H1 (cell line): ENCODE measurements at regions not wholly inside any gene's neighbourhood (a gene's known extent, or its start where the extent isn't known, plus 50 kb on each side); places are given as distances from the start of the nearest gene placed in this dataset.

Experiments
- CTCF ChIA-PET: fragments of 300-600 bp; sonication (Branson Sonifier 250); formaldehyde crosslinking; loops from one replicate; lab custom pipeline; 2021; ENCODE audit not compliant: partially characterized antibody; lab: Charles Lee
- POLR2A ChIA-PET: fragments of 300-600 bp; sonication (Branson Sonifier 250); formaldehyde crosslinking; loops from one replicate; lab custom pipeline; 2021; ENCODE audit warnings: inconsistent platforms; ENCODE audit not compliant: partially characterized antibody; lab: Charles Lee
- DNase-seq, 2 experiments: peaks; one replicate each; pipeline versions ENCODE4 v3.0.0 to v3.0.0-alpha.2; 2010 to 2022; ENCODE audit warnings: low spot score in 2 of 2, low read depth in 1 of 2, mixed read lengths in 1 of 2
- FAIRE-seq: peaks from 2 replicates; lab custom pipeline; 2011; peaks lifted over from hg19 to GRCh38; lab: Jason Lieb, UNC
- H2AFZ ChIP-seq: 2 replicates; pipeline ENCODE4 v1.8.1; 2012; ENCODE audit warnings: low read length, inconsistent platforms
- H2AK5ac ChIP-seq: 2 replicates; pipeline ENCODE4 v1.6.1; 2013; ENCODE audit warnings: low read depth, low read length
- H2BK120ac ChIP-seq: replicated peaks from 2 replicates; pipeline ENCODE3; 2013; ENCODE audit warnings: low read depth, low read length, inconsistent platforms
- H2BK12ac ChIP-seq: 2 replicates; pipeline ENCODE4 v1.6.1; 2013; ENCODE audit warnings: low read depth, low read length
- H2BK15ac ChIP-seq: 2 replicates; pipeline ENCODE4 v1.6.1; 2013; ENCODE audit warnings: low read length
- H2BK20ac ChIP-seq: 2 replicates; pipeline ENCODE4 v1.6.1; 2013; ENCODE audit warnings: low read length
- H2BK5ac ChIP-seq: 2 replicates; pipeline ENCODE4 v1.6.1; 2013; ENCODE audit warnings: low read depth, low read length
- H3K14ac ChIP-seq: 2 replicates; pipeline ENCODE4 v1.6.1; 2013; ENCODE audit warnings: inconsistent platforms; ENCODE audit not compliant: insufficient read length
- H3K18ac ChIP-seq: 2 replicates; pipeline ENCODE4 v1.6.1; 2013; ENCODE audit warnings: low read length; ENCODE audit errors: extremely low read depth
- H3K23ac ChIP-seq: 2 replicates; pipeline ENCODE4 v1.6.1; 2013; ENCODE audit warnings: inconsistent platforms; ENCODE audit not compliant: insufficient read length
- H3K23me2 ChIP-seq: 2 replicates; pipeline ENCODE4 v1.6.1; 2013; ENCODE audit warnings: low read depth, low read length
- H3K27ac ChIP-seq: 2 replicates; pipeline ENCODE4 v1.6.1; 2011; ENCODE audit warnings: low read depth, low read length, inconsistent platforms
- H3K27me3 ChIP-seq, 4 experiments: replicated peaks in 1 of 4; 1 replicate in 1 of 4; 2 replicates in 3 of 4; pipeline versions ENCODE4 v1.6.1 to v1.8.1; 2011 to 2013; ENCODE audit warnings: low read length in 3 of 4, mild to moderate bottlenecking in 3 of 4, inconsistent platforms in 2 of 4, mixed read lengths in 2 of 4, moderate library complexity in 1 of 4; ENCODE audit not compliant: control insufficient read depth in 3 of 4, insufficient read depth in 3 of 4; ENCODE audit errors: extremely low read depth in 1 of 4
- H3K36me3 ChIP-seq, 4 experiments: 2 replicates each; pipeline versions ENCODE4 v1.6.1 to v1.8.1; 2011 to 2013; ENCODE audit warnings: mild to moderate bottlenecking in 4 of 4, low read length in 3 of 4, moderate library complexity in 2 of 4, control low read depth in 1 of 4, inconsistent platforms in 1 of 4; ENCODE audit not compliant: insufficient read depth in 4 of 4, control insufficient read depth in 2 of 4
- H3K4ac ChIP-seq: replicated peaks from 2 replicates; pipeline ENCODE3; 2013; ENCODE audit warnings: low read length, low read depth, mixed read lengths, inconsistent platforms; ENCODE audit not compliant: insufficient read length
- H3K4me1 ChIP-seq, 4 experiments: replicated peaks in 1 of 4; 1 replicate in 1 of 4; 2 replicates in 3 of 4; pipeline versions ENCODE4 v1.6.1 to v1.8.1; 2011 to 2013; ENCODE audit warnings: low read length in 3 of 4, inconsistent platforms in 2 of 4, mixed read lengths in 1 of 4; ENCODE audit not compliant: insufficient read depth in 4 of 4, control insufficient read depth in 3 of 4
- H3K4me2 ChIP-seq, 2 experiments: 2 replicates each; pipeline versions ENCODE4 v1.6.1 to v1.8.1; 2011 to 2013; ENCODE audit warnings: low read depth in 2 of 2, low read length in 2 of 2, control low read depth in 1 of 2, inconsistent platforms in 1 of 2, mild to moderate bottlenecking in 1 of 2; ENCODE audit not compliant: insufficient read depth in 1 of 2
- H3K4me3 ChIP-seq, 4 experiments: fragments of 200-600, 300-600 bp in 1 of 4; sonication (generic), shearing (Covaris generic), sonication (Bioruptor Twin) in 1 of 4; 2 replicates each; pipeline versions ENCODE4 v1.5.1 to v1.8.1; 2011 to 2016; ENCODE audit warnings: low read length in 4 of 4, low read depth in 3 of 4, control low read depth in 2 of 4, inconsistent platforms in 2 of 4, mild to moderate bottlenecking in 2 of 4, mixed read lengths in 1 of 4, moderate library complexity in 1 of 4; ENCODE audit not compliant: insufficient read depth in 2 of 4; ENCODE audit errors: extremely low read depth in 1 of 4
- H3K56ac ChIP-seq: replicated peaks from 2 replicates; pipeline ENCODE3; 2013; ENCODE audit warnings: low read depth, mild to moderate bottlenecking, mixed read lengths, low read length, inconsistent platforms; ENCODE audit not compliant: insufficient read length
- H3K79me1 ChIP-seq: 2 replicates; pipeline ENCODE4 v1.6.1; 2013; ENCODE audit warnings: low read depth, low read length, control low read depth
- H3K79me2 ChIP-seq, 2 experiments: 2 replicates each; pipeline versions ENCODE4 v1.6.1 to v1.8.1; 2012 to 2013; ENCODE audit warnings: low read length in 2 of 2, mild to moderate bottlenecking in 2 of 2, inconsistent platforms in 1 of 2; ENCODE audit not compliant: insufficient read depth in 2 of 2, control insufficient read depth in 1 of 2
- H3K9ac ChIP-seq, 4 experiments: replicated peaks in 1 of 4; 1 replicate in 1 of 4; 2 replicates in 3 of 4; pipeline versions ENCODE4 v1.6.1 to v1.8.1; 2011 to 2013; ENCODE audit warnings: low read depth in 3 of 4, low read length in 3 of 4, control low read depth in 2 of 4, mild to moderate bottlenecking in 2 of 4, moderate library complexity in 2 of 4, inconsistent platforms in 1 of 4; ENCODE audit errors: extremely low read depth in 1 of 4
- H3K9me3 ChIP-seq, 2 experiments: 2 replicates each; pipeline versions ENCODE4 v1.6.1 to v1.8.1; 2012 to 2013; ENCODE audit warnings: mild to moderate bottlenecking in 2 of 2, moderate library complexity in 2 of 2, control low read depth in 1 of 2, inconsistent platforms in 1 of 2, low read depth in 1 of 2, low read length in 1 of 2, mixed read lengths in 1 of 2; ENCODE audit not compliant: insufficient read depth in 2 of 2
- H4K20me1 ChIP-seq, 2 experiments: replicated peaks in 1 of 2; 2 replicates each; pipeline versions ENCODE3 to v1.8.1; 2011 to 2013; ENCODE audit warnings: inconsistent platforms in 2 of 2, low read length in 2 of 2, mild to moderate bottlenecking in 1 of 2; ENCODE audit not compliant: insufficient read depth in 2 of 2, control insufficient read depth in 1 of 2
- H4K5ac ChIP-seq: 2 replicates; pipeline ENCODE4 v1.6.1; 2013; ENCODE audit warnings: low read length, low read depth, mixed read lengths, inconsistent platforms; ENCODE audit not compliant: insufficient read length
- H4K8ac ChIP-seq: 2 replicates; pipeline ENCODE4 v1.8.0; 2013; ENCODE audit warnings: mild to moderate bottlenecking, moderate library complexity, low read length, inconsistent platforms; ENCODE audit not compliant: insufficient read depth; ENCODE audit errors: extremely low read depth
- H4K91ac ChIP-seq: replicated peaks from 2 replicates; pipeline ENCODE3; 2013; ENCODE audit warnings: low read length, mixed read lengths, inconsistent platforms; ENCODE audit not compliant: insufficient read length
- YY1 ChIP-seq: IDR thresholded peaks from 2 replicates; pipeline ENCODE4 v1.6.1; 2011; ENCODE audit warnings: low read depth, mild to moderate bottlenecking, low read length
- WGBS, 2 experiments: shearing (Covaris generic) in 1 of 2; methylation state at CpG; one replicate each; pipeline versions ENCODE4 v1.1.6 to v1.1.7; 2013 to 2015; ENCODE audit warnings: low lambda C conversion rate in 2 of 2, mixed read lengths in 2 of 2, inconsistent platforms in 1 of 2, low coverage in 1 of 2, missing lambda C conversion rate in 1 of 2; ENCODE audit not compliant: insufficient replicate concordance in 2 of 2, insufficient coverage in 1 of 2, insufficient read length in 1 of 2; ENCODE audit errors: extremely low coverage in 1 of 2, missing lambda C conversion rate in 1 of 2; 5-methylcytosine and 5-hydroxymethylcytosine counted together

DNA sequence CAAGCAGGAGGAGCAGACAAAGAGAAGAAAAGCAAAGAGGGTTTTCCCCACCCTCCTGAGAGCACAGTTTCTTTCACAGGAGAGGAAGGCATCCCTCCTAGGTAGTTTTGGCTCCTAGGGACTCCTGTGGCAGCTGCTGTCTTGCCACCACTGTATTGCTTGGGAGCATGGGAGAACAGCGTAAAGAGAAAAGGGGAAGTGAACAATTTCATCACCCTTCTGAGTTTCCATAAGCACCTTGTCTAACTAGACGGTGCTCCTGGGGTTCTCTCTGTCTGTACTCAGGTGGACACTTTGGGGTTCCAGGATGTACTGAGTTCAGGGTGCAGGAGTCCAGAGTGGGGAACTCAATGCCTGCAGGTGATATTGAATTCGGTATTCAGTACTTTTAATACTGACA is 1430.5 kb downstream of the TBC1D22A start:
- Histone ChIP-seq H4K91ac (no peak overlapping the region), H3K4me2 (no peak overlapping the region), H3K23ac (no peak overlapping the region), H3K4ac (no peak overlapping the region), H3K79me1 (no peaks in the 10 kb centered on the region), H2BK15ac (no peak overlapping the region), H2BK120ac (no peak overlapping the region), H3K4me1 (peaks cover 2 to 6% (median 5%) of the 10 kb centered on the region in 4 experiments; a peak in 4 of 7 replicates), H3K4me3 (no peak overlapping the region), H2AFZ (no peak overlapping the region)
- no peak for TF ChIP-seq YY1
- TF ChIP-seq, all 59 proteins: peak for 0
- ChIA-PET POLR2A (no interaction called here), CTCF (no interaction called here)
- no peak overlapping the region for H2BK12ac ChIP-seq
- H3K79me2 ChIP-seq, result no peaks in the 10 kb centered on the region
- H4K5ac ChIP-seq, result no peak overlapping the region
- no peak overlapping the region for H3K14ac ChIP-seq
- H3K18ac ChIP-seq, result no peak overlapping the region
- WGBS, 2 experiments, result 92% methylated on average over 3 of the region's 3 CpGs; no CpG with 5 or more reads in 1 of the 2 experiments
- no peaks in the 10 kb centered on the region for H3K36me3 ChIP-seq
- H2BK20ac ChIP-seq, result no peak overlapping the region
- no peaks in the 10 kb centered on the region for H3K23me2 ChIP-seq
- DNase-seq, result no peak
- H3K9ac ChIP-seq, result no peak overlapping the region
- H3K9me3 ChIP-seq, result peaks cover 0 to 9% of the 10 kb centered on the region in 2 experiments; a peak in 1 of 4 replicates
- no peak overlapping the region for H3K56ac ChIP-seq
- H4K20me1 ChIP-seq, result no peaks in the 10 kb centered on the region
- H3K27ac ChIP-seq, result no peak overlapping the region
- no peaks in the 10 kb centered on the region for H3K27me3 ChIP-seq
- no peak overlapping the region for H2BK5ac ChIP-seq
- no peak overlapping the region for H4K8ac ChIP-seq
- FAIRE-seq, result no peak
- H2AK5ac ChIP-seq, result no peak overlapping the region
